ENCODE measurements at regions not wholly inside any gene's neighbourhood (a gene's known extent, or its start where the extent isn't known, plus 50 kb on each side); places are given as distances from the start of the nearest gene placed in this dataset.

- Histone ChIP-seq H3K4me3 (ENCODE audit: low read length) (no peak overlapping the region), H3K27ac (ENCODE audit: low read length) (no peak overlapping the region), H4K20me1 (ENCODE audit: insufficient read depth, low read length) (no peaks in the 10 kb centered on the region), H3K27me3 (ENCODE audit: low read depth, low read length) (no peaks in the 10 kb centered on the region), H3K79me2 (ENCODE audit: low read length) (no peaks in the 10 kb centered on the region), H3K4me2 (ENCODE audit: low read length) (no peak overlapping the region), H3K4me1 (ENCODE audit: low read length) (0 out of 2 replicates have a peak, but pooled peaks cover 5% of the 10 kb centered on the region), H2AFZ (ENCODE audit: low read depth, low read length) (no peak overlapping the region), H3K36me3 (replicated peaks; ENCODE audit: low read depth, low read length) (no peaks in the 10 kb centered on the region), H3K9me3 (ENCODE audit: insufficient read depth, low read length) (no peaks in the 10 kb centered on the region), H3K9ac (ENCODE audit: low read length) (no peak overlapping the region)
- TF ChIP-seq EZH2phosphoT487 (IDR thresholded peaks at IDR 0.05; ENCODE audit: low read depth) = no peak
- TF ChIP-seq CTCF (IDR thresholded peaks at IDR 0.05; ENCODE audit: low read depth, low read length) = no peak
Observed at GRCh38 chr12:29901585-29901984, 117.8 kb upstream of the TMTC1 start.

DNA sequence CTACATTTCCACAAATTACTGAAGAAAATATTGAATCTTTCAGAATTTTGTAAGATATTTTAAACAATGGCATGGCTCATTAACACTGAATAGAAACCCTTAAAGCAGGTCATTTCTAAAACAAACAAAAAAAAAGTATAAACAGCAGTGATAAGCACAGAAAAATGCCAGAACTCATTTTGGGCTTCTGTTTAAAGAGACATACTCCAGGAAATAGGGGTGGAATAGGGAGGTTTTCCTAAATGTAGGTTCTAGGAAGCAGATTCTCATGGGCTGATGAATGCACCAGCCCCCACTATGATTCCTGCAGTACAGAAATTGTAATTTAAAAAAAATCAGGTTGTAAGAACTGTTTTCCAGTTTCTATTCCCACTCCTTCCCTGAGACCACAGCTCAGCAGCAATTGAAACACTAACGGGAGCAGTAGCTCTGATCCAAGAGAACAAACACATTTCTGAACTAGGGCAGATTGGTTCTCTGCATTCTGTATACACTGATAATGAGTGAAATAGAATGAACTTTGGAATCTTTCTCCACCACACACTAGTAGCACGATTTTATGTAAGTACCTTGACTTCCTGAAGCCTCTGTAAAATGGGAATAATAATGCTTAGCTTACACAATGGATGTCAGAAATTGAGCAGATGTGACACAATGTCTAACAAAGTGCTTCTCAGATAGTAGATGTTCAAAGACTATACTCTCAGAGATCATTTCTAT, 115.6 kb upstream of the TMTC1 start:
- Histone ChIP-seq H3K4me2 (ENCODE audit: low read length) (no peak overlapping the region), H3K4me3 (ENCODE audit: low read length) (no peak overlapping the region), H4K20me1 (ENCODE audit: insufficient read depth, low read length) (no peaks in the 10 kb centered on the region), H3K36me3 (replicated peaks; ENCODE audit: low read depth, low read length) (no peaks in the 10 kb centered on the region), H3K79me2 (ENCODE audit: low read length) (no peaks in the 10 kb centered on the region), H3K4me1 (ENCODE audit: low read length) (0 out of 2 replicates have a peak, but pooled peaks cover 5% of the 10 kb centered on the region), H2AFZ (ENCODE audit: low read depth, low read length) (no peak overlapping the region), H3K27ac (ENCODE audit: low read length) (no peak overlapping the region), H3K9me3 (ENCODE audit: insufficient read depth, low read length) (no peaks in the 10 kb centered on the region), H3K27me3 (ENCODE audit: low read depth, low read length) (no peaks in the 10 kb centered on the region), H3K9ac (ENCODE audit: low read length) (no peak overlapping the region)
- no peak for TF ChIP-seq EZH2phosphoT487 (IDR thresholded peaks at IDR 0.05; ENCODE audit: low read depth)
- no peak for TF ChIP-seq CTCF (IDR thresholded peaks at IDR 0.05; ENCODE audit: low read depth, low read length)

DNA sequence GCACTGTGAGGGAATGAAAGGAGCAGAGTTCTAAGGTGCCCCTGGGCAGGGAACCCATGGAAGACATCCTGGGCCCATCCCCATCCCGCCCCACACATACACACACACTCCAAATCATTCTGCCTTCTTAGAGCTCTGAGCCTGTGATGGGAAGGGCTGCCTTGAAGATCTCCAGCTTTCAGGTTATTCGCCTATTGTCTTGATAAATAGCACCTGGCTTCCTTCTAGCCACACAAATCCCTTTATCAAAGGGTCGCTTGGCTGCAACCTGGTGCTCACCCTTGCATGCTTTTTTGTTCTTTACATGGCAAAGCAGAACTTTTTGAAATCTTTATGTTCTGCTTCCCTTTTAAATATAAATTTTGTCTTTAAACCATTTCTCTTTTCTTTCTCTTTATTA, 112.2 kb upstream of the TMTC1 start:
- Histone ChIP-seq H3K79me2 (ENCODE audit: low read length) (no peaks in the 10 kb centered on the region), H3K4me2 (ENCODE audit: low read length) (no peak overlapping the region), H3K27me3 (ENCODE audit: low read depth, low read length) (no peaks in the 10 kb centered on the region), H3K9me3 (ENCODE audit: insufficient read depth, low read length) (no peaks in the 10 kb centered on the region), H3K4me3 (ENCODE audit: low read length) (no peak overlapping the region), H3K4me1 (ENCODE audit: low read length) (0 out of 2 replicates have a peak, but pooled peaks cover 5% of the 10 kb centered on the region), H3K27ac (ENCODE audit: low read length) (no peak overlapping the region), H4K20me1 (ENCODE audit: insufficient read depth, low read length) (no peaks in the 10 kb centered on the region), H2AFZ (ENCODE audit: low read depth, low read length) (no peak overlapping the region), H3K36me3 (replicated peaks; ENCODE audit: low read depth, low read length) (no peaks in the 10 kb centered on the region), H3K9ac (ENCODE audit: low read length) (no peak overlapping the region)
- TF ChIP-seq EZH2phosphoT487 (IDR thresholded peaks at IDR 0.05; ENCODE audit: low read depth) (no peak), CTCF (IDR thresholded peaks at IDR 0.05; ENCODE audit: low read depth, low read length) (no peak)

DNA sequence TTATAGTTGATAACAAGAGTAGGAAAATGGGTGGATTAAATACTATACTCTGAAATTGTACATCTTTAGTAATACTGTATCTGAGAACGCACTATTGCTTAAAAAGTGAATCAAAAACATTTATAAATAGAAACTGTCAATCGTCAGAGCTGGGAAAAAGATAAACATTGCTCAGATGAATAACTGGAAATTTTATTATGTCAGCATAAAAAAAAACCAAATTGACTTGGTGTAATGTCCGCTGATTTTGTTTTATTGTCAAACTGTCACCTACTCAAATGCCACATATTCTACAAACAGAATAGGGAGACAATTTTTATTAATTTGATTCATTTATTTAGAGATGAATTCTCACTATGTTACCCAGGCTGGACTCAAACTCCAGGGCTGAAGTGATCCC, 109.3 kb upstream of the TMTC1 start:
- Histone ChIP-seq H2AFZ (ENCODE audit: low read depth, low read length) (no peak overlapping the region), H3K4me3 (ENCODE audit: low read length) (no peak overlapping the region), H4K20me1 (ENCODE audit: insufficient read depth, low read length) (no peaks in the 10 kb centered on the region), H3K4me1 (ENCODE audit: low read length) (no peaks in the 10 kb centered on the region), H3K36me3 (replicated peaks; ENCODE audit: low read depth, low read length) (no peaks in the 10 kb centered on the region), H3K9me3 (ENCODE audit: insufficient read depth, low read length) (no peaks in the 10 kb centered on the region), H3K27me3 (ENCODE audit: low read depth, low read length) (no peaks in the 10 kb centered on the region), H3K79me2 (ENCODE audit: low read length) (no peaks in the 10 kb centered on the region), H3K9ac (ENCODE audit: low read length) (no peak overlapping the region), H3K4me2 (ENCODE audit: low read length) (no peak overlapping the region), H3K27ac (ENCODE audit: low read length) (no peak overlapping the region)
- TF ChIP-seq EZH2phosphoT487 (IDR thresholded peaks at IDR 0.05; ENCODE audit: low read depth) = no peak
- TF ChIP-seq CTCF (IDR thresholded peaks at IDR 0.05; ENCODE audit: low read depth, low read length) = no peak

All from OCI-LY3 (cell line).